ENCODE measurements at regions not wholly inside any gene's neighbourhood (a gene's known extent, or its start where the extent isn't known, plus 50 kb on each side); places are given as distances from the start of the nearest gene placed in this dataset.

DNA sequence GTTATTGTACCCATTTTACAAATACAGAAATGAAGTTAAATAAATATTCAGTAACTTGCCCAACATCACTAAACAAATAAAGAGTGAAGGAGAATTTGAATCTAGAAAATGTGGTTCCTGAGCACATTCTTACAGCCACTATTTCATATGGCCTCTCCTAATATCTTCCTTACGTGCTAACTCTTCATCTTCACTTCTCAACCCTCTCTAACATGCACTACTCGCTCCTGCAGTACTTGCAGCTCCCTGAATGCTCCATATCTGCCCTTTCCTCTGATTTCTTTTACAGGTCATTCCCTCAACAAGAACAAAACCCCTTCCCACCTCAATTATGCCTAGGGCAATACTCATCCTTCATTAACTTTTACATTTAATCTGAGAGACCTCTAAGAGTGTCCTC is 711.5 kb downstream of the CETN3 start:
- TF ChIP-seq, protein P1, sequence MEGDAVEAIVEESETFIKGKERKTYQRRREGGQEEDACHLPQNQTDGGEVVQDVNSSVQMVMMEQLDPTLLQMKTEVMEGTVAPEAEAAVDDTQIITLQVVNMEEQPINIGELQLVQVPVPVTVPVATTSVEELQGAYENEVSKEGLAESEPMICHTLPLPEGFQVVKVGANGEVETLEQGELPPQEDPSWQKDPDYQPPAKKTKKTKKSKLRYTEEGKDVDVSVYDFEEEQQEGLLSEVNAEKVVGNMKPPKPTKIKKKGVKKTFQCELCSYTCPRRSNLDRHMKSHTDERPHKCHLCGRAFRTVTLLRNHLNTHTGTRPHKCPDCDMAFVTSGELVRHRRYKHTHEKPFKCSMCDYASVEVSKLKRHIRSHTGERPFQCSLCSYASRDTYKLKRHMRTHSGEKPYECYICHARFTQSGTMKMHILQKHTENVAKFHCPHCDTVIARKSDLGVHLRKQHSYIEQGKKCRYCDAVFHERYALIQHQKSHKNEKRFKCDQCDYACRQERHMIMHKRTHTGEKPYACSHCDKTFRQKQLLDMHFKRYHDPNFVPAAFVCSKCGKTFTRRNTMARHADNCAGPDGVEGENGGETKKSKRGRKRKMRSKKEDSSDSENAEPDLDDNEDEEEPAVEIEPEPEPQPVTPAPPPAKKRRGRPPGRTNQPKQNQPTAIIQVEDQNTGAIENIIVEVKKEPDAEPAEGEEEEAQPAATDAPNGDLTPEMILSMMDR (IDR thresholded peaks at IDR 0.05): no peak
- DNase-seq (ENCODE audit: low spot score): no peak
- H3K4me3 ChIP-seq: no peak overlapping the region
- H3K27ac ChIP-seq: no peak overlapping the region

DNA sequence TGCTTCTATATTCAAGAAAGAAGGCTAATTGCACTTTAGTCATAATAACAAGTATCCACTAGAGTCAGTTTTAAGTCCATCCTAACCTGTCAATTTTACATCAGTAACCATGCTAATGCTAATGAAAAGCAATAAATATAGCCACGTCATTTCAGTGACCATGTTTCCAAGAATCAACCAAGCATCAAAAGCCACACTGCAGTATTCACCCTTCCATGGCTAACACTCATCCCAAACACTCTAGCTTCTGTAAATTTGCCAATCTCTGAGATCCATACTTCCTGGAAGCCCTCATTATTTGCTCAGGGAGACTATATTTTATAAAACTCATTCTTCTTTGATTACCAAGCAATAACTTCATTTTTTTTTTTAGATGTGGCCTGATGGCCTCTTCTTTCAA is 712.0 kb downstream of the CETN3 start:
- TF ChIP-seq, protein P1 (IDR thresholded peaks at IDR 0.05): no peak
- Histone ChIP-seq H3K4me3 (no peak overlapping the region), H3K27ac (no peak overlapping the region)
- DNase-seq (ENCODE audit: low spot score): no peak

DNA sequence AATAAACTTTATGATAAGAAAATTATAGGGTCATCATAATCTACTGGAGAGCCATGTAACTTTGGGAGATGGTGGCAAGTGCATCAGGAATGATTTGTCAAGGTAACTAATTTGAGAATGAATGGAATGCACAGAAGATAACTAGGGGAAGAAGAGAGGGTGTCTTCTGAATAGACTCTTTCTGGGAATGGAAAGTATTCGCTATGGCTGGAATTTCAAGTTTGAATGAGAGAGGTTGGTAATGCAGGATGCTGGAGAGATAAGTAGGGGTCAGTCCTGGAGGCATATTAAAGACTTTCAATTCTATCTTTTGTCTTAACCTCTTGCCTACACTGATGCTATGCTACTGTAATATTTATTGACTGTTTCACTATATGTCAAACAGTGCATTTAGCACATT is 714.2 kb downstream of the CETN3 start:
- TF ChIP-seq, protein P1 (IDR thresholded peaks at IDR 0.05): no peak
- Histone ChIP-seq H3K4me3 (no peak overlapping the region), H3K27ac (no peak overlapping the region)
- DNase-seq (ENCODE audit: low spot score): no peak

DNA sequence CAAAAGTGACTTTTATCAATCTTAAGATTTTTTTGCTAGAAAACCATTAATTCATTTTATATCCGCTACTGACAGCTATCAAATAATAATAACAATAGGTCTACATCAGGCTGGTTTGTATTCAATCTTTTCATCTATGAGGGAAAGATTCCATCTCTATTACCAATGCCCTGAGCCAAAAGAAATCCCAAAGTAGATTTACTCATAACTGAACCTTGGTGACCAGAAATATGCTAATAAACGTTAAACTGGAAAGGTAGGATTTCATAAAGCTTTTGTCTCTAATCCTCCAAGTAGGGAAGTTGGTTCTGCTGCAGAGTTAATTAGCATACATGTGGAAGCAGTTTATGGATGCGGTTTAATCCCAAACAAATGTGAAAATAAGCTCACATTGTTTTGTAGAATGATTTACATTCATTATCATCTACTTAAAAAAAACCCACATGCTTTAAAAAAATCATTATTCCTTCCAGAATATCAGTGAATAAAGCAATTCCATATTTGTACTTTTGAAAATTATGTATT is 715.5 kb downstream of the CETN3 start:
- H3K27ac ChIP-seq: no peak overlapping the region
- no peak for DNase-seq (ENCODE audit: low spot score)
- TF ChIP-seq, protein P1 (IDR thresholded peaks at IDR 0.05): no peak
- H3K4me3 ChIP-seq: no peak overlapping the region

DNA sequence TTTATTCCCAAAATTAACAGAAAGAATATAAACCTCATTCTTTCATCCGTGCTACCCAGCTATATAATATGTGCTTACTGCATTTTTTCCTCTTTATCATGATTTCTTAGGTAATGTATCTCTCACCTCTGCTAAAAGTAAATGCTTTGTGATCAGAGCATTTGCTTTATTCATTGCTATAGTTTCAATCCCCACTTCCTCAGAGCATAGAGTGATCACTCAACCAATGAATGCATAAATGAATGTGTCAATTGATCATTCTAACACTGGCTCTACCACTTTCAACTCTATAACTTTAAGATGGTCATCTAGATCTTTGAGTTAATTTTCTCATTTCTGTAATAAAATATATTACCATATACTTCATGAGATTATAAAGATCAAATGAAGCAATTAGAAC is 719.2 kb downstream of the CETN3 start:
- TF ChIP-seq, protein P1 (IDR thresholded peaks at IDR 0.05): no peak
- Histone ChIP-seq H3K4me3 (no peak overlapping the region), H3K27ac (no peak overlapping the region)
- no peak for DNase-seq (ENCODE audit: low spot score)

DNA sequence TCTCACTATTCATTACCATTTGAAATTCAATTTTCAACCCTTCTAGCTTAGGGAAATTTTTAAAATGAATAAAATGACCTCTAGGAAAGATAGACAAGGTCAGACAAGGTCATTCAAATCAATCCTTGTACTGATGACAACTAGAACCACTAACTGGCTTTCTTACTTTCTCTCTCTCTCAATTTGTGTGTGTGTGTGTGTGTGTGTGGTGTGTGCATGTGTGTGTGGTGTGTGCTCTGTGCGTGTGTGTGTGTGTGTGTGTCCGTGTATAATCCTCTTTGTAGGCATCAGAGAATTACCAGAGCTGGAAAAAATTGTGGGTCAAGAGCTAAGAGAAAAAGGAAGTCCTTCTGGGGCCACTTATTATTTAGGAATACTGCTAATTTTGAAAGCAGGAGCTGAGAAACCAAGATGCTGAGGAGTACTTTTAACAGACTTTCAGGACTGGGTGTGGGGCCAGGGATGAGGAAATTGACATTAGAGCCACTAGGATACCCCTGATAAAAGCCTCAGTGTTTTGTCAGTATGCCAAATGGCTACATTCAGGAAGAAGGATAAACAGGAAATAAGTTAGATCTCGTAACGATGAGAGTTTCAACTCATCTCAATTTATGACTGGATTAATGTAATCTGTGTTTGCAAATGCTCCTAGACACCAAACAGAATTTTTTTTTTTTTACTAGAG is 723.3 kb downstream of the CETN3 start:
- no peak overlapping the region for H3K27ac ChIP-seq
- no peak for DNase-seq (ENCODE audit: low spot score)
- H3K4me3 ChIP-seq: no peak overlapping the region
- TF ChIP-seq, protein P1 (IDR thresholded peaks at IDR 0.05): no peak

DNA sequence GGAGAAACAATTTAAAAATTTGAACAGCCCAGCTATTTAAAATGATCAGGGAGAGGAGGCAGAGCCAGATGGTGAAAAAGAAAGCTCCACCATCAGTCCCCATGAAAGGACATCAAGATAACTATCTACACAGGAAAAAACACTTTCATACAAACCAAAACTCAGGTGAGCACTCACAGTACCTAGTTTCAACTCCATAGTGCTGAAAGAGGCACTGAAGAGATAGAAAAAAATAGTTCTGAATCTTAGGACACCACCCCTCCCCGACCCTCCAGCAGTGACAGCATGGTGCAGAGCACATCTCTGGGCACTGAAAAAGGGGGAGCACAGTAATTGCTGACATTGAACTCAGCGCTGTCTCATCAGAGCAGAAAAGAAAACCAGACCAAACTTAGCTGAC is 732.9 kb downstream of the CETN3 start:
- TF ChIP-seq, protein P1 (IDR thresholded peaks at IDR 0.05): no peak
- no peak for DNase-seq (ENCODE audit: low spot score)
- Histone ChIP-seq H3K4me3 (no peak overlapping the region), H3K27ac (no peak overlapping the region)
